NCI-H1048 (cell line): ENCODE measurements at regions not wholly inside any gene's neighbourhood (a gene's known extent, or its start where the extent isn't known, plus 50 kb on each side); places are given as distances from the start of the nearest gene placed in this dataset.

ENCODE experiments used
- DNase-seq: peaks from one replicate; lab custom pipeline; 2025; lab: John Stamatoyannopoulos, UW

GRCh38 chr17:13931800-13932460, 137.4 kb upstream of the COX10 start:
- no peak for DNase-seq

DNA sequence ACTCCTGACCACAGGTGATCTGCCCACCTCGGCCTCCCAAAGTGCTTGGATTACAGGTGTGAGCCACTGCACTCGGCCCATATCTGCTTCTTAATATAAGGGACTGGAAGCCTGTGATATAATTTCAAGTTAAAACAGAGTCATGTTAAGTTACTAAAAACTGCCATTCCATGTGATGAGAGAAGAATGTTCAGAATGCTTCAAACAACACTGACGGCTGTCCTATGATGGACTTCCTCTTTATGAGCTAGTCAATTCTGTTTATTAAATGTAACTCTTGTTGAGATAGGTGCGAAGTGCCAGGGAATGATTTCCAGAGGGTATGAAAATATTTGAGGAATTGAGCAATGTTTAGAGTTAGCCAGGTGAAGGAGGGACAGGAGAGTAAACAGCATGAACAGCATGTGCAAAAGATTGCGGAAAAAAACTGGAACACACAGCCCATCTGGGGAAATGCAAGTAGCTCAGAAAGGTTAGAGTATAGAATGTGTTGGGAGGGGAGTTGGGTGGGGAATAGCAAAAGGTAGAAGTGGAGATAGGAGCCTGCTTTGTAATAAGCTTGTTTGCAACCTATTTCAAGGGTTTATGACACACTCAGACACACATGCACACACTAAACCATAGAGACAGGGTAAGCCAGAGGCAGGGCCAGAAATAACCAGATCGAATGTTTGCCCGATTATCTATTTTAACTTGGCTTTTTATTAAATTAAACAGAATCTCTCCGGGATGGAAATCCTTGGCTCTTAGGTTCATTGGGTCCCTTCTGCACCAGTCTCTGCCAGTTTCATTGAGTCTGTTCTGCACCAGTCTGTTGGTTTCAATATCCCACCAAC, 135.6 kb upstream of the COX10 start:
- no peak for DNase-seq

DNA sequence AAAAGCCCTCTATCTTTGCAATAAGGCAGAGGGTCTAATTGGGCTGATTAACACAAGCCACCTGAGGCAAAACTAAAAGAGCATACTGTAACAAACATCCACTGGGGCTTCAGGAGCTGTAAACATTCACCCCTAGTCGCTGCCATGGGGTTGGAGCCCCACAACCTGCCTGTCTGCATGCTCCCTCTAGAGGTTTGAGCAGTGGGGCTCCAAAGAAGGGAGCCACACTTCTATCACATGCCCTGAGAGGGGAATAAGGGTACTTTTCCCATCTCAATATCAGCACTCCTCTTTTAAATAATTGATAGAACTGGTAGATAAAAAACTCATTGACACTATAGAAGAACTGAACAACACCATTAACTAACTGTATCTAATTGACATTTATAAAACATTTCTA, 130.1 kb upstream of the COX10 start:
- no peak for DNase-seq

DNA sequence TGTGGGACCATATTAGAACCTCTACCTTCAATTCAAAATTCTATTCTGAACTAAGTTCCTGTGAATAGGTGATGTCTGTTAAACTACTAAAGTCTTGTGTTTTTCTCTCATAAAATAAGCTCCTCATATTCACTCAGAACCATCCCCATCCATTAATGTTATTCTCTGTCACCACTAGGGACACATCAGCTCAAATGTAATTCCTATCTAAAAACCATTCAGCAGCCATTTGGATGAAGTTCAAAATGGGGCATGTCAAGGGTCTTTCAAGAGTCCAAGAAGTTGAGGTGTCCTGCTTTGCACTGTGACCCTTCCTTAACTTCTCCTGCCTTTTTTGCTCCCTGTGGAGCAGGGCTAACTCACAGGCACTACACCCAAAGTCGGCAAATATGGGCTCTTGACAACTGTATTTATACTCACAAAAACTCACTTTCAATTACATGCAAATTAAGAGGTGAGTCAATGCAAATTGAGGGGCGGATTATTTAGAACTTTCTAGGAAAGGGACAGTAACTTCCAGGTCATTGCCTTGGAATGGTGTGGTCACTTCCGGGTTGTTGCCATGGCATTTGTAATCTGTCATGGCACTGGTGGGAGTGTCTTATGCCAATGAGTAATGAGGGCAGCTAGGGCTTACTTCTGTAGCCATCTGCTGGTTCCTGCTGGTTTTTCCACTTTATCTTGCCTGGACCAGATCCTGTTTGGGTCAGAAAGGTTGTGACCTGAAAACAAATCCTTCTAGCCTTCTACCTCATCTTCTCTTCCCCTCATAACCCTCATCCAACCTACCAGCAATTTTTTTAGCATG, 128.2 kb upstream of the COX10 start:
- DNase-seq = peak; percentile 61

GRCh38 chr17:13941781-13942180, 127.5 kb upstream of the COX10 start:
- no peak for DNase-seq

GRCh38 chr17:13943909-13944308, 125.4 kb upstream of the COX10 start:
- DNase-seq = no peak

- no peak for DNase-seq
Observed at GRCh38 chr17:13947499-13947898, 121.8 kb upstream of the COX10 start.

DNA sequence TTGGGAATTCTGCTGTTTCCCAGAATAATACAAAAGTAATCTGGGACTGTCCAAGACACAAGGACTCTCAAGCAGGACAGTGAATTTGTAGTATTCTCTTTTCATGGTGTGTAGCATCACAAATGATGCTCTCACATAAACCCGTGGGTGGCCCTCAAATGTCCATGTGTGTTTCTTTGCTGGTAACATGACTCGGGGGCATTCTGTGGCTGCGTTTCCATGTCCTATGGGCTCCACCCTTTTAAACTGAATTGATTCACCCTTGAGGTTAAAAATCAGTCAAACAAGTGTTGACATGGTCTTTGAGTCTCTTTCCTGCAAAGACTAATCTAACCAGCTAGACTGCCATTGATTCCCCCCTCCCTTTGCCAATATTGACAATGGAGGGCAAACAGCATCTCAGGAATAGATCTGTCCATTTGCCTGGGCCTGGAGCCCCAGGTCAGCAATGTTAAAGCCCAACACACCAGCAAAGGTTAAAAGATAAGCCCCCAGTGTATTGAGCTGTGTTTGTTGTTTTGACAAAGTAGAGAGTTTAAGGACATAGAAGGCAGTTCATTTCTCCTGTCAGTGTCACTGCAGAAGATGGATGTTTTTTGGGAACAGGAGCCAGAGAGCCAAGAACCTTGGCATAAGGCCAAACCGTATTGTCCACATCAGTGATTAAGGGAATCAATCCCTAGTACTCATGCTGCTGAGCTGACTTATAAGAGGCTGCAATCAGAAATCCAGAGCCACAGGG, 117.1 kb upstream of the COX10 start:
- DNase-seq = no peak

DNA sequence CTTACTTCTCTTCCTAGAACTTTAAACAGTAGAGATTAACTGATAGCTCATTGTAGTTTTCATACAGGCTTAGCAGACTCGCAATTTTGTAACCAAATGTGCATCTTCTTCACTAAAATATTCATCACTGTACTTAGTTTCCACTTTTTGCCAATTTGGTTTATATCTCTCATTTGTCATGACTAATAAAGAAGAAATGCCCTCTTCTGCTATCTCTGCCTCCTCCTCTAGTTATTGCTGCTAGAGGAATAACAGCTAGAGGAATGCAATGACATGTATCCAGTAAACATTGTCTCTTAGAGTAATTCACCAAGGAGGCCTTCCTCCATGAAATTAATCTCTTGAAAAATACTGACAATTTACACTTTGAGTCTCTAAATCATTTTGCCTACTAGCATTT, 115.5 kb upstream of the COX10 start:
- no peak for DNase-seq

GRCh38 chr17:13957636-13958035, 111.7 kb upstream of the COX10 start:
- DNase-seq = no peak

DNA sequence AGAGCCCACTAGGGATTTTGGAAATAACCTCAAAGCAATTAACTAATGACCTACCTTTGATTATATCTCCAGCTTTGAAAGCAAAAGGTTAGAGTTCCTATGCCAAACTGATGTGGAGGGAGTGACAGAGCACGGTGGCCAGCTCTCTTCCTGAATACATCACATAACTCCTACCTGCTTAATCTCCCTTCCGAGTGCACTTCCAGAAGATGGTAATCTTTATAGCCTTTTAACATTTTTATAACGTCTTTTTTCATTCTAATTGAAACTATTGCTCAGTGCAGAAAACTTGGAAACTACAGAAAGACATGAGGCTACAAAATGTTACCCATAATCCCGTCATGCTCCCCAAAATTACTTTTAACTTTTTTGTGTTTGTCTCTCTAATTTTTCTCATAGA, 110.5 kb upstream of the COX10 start:
- DNase-seq = no peak

GRCh38 chr17:13961265-13961664, 108.0 kb upstream of the COX10 start:
- DNase-seq = no peak

DNA sequence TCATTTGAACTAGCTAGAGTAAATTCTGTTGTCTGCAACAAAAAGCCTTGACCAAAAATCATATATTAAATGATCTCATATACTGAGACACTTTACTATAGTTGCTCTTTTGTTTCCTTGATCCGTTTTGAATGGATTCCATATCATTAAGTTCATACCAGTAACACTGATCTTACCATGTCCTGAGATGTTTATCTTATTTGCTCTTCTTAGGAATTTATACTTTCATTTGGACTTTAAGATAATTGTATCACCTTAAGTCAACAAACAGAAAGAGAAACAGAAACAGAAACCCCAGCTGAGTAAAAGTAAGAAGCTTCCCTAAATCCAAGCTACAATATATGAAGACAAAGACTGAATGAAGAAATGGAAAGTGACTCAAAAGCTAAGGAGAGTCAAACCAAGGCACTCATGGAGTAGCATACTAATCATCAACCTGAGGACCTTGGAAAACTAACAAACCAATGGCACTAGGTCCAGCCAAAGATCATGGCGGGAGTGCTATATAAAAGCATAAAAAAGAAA, 106.5 kb upstream of the COX10 start:
- no peak for DNase-seq

- no peak for DNase-seq
Observed at GRCh38 chr17:13967416-13967815, 101.9 kb upstream of the COX10 start.

DNA sequence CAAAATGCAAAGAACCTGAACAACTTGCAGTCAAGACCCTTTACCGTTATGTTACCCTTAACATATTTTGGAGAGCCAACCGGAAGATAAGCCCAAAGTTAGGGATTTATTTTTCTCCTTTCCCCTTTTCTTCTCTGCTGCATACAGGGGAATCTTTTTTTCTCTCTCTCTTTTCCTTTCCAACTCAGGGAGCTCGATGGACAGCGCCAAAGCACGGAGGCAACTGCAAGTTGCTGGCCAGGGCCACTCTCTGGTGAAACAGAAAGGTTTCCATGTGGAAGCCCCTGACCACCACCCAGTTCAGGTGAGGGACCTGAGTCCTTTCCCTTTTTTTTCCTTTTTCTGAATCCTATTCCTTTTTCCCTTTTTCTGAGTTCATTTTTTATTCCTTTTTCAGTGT, 98.8 kb upstream of the COX10 start:
- DNase-seq = no peak

DNA sequence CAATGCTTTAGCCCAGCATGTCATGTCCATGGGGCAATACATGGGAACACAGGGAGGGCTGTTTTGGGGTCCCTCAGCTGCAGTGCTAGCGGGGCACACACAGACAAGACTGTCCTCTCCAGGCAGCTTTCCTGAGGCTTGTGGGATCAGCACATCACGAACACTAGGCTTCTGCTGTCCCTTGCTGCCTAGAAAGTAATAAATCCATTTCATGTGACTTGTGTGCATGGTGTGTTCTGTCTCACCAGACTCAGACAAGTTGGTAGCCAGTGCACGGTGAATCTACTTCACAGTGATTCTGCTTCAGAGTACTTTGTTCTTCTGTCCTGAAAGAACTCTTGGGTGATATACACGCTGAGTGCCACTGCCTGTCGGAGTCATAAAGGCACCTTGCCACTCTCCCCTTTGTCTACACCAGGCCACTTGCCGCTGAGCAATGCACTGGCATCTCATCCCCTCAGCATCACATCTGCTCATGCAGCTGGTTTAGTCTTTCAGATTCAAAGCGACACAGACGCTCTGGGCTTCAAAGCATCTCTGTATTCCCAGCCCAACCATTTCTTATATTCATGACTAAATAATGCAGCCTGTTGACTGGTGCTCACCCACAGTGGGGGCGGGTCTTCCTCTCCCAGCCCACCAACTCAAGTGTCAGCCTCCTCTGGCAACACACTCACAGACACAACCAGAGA, 95.2 kb upstream of the COX10 start:
- DNase-seq = no peak

DNA sequence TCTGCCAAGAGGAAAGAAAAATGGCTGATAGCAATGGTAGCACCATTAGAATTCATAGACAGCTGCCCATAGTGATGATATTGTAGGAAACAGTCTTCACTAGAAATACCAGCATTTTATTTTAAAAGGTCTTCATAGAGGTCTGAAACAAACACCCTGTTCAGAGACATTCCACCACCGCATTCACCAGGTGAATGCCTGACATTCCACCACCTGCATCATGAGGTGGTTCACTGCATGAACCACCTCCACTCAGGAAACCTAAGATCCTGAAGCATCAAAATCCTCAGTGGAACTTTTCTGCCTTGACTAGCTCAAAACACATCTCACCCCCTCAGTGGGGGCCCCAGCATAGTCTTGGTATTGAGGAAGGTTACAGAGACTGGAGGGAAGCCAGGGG, 91.5 kb upstream of the COX10 start:
- DNase-seq = no peak

DNA sequence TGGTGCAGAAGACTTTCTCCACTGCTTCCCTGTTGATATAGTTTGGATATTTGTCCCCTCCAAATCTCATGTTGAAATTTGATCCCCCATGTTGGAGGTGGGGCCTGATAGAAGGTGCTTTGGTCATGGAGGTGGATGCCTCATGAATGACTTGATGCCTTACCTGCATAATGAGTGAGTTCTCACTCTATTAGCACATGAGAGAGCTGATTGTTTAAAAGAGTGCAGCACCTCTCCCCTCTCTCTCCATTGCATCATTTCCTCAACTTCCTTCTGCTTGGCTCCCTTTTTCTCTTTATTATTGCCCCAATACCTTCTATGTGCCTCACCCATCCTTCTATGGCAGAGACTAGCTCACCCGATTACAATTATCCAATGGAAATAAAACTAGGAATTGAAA, 90.8 kb upstream of the COX10 start:
- DNase-seq = no peak

DNA sequence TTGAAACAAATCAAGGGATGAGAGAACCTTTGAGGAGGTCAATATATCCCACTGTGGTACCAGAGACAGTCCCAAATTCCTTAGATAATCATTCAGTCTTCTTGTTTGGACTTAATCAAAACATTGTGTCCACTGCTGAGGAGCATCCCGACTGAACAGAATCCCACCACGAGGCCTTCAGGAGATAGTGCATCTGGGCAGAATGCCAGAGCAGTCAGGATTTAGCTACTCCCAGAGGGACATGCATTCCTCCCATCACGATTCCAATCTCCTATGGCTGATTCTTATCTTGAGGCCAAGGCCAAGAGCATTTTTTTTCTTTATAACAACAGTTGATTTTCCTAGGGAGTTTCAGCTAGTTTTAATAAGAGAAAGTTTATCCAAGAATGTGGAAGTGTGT, 87.4 kb upstream of the COX10 start:
- no peak for DNase-seq

DNA sequence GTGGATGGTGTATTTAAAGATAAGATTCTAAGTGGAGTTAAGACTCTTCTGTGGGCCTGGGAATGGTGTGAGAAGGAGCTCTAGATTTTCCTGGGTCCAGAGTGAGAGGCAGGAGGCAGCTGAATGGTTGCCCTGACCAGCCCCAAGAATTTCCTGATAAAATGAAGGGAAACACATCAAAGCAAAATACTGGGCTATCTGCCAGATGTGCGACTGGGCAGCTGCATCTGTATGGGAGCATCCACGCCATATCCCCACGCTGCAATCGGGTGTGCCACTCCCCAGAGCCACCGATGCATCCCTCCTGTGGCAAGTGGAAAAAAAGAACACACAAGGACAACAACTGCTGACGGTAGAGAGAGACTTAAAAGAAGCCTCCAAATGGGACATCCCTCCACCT, 84.3 kb upstream of the COX10 start:
- no peak for DNase-seq

- no peak for DNase-seq
Observed at GRCh38 chr17:13986855-13987254, 82.4 kb upstream of the COX10 start.
